Loucy (cell line): ENCODE measurements at regions not wholly inside any gene's neighbourhood (a gene's known extent, or its start where the extent isn't known, plus 50 kb on each side); places are given as distances from the start of the nearest gene placed in this dataset.

Experiments
- CTCF ChIP-seq: fragments of 200-600 bp; sonication (generic); conservative IDR thresholded peaks from 2 replicates; pipeline ENCODE4 v1.5.1; 2014; ENCODE audit warnings: mild to moderate bottlenecking, antibody characterized with exemption, low read length
- EZH2phosphoT487 ChIP-seq: fragments of 200-600 bp; IDR thresholded peaks from 2 replicates; pipeline ENCODE4 v1.6.1; 2018; ENCODE audit warnings: antibody characterized with exemption, mild to moderate bottlenecking, moderate library complexity, borderline replicate concordance

DNA sequence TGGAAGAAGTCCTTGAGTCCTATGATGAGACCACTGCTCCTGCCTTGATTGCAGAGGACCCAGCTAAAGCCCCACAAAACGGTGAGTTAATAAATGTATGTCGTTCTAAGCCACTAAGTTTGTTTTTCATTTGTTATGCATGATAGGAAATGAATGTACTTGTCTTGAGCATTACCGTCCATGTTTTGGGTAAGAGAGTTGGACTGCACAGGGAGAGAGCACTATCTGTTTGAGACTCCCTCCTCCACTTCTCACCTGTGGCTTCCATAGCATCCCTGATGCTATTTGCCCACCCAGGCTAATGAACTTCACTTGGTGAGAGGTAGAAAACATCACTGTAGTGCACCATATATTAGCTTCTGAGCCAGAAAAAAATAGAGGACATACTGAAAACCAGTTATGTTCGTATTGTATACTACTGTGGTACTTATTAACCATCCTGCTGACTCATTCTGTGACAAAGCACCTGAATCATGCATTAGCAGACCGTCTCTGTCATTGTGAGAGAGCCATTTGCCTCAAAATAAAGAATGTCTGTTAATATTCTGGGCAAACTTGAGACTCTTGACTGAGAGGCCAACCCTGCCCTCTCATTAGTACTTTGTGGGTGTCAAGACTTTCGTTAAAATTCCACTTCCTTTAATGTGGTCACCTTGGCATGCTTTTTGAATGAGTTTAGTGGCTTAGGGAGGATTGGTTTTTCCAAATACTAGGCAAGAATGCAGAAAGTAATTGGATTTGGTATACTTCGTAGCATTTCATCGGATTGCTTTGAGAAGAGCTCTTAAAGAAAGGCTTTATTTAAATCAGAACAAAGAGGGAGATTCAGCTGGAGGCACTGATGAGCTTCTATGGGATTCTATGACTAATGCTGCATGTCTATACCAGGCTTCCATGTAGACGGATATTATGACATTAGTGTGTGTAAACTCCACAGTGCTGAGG lies 99.3 kb upstream of the GRPR start:
- TF ChIP-seq CTCF, result no peak
- no peak for TF ChIP-seq EZH2phosphoT487
